PFSK-1 (cell line): ENCODE measurements at regions not wholly inside any gene's neighbourhood (a gene's known extent, or its start where the extent isn't known, plus 50 kb on each side); places are given as distances from the start of the nearest gene placed in this dataset.

Source experiments
- TAF1 ChIP-seq: IDR thresholded peaks from 2 replicates; pipeline ENCODE4 v1.6.1; 2012; ENCODE audit warnings: low read length, control low read depth, borderline replicate concordance; ENCODE audit not compliant: insufficient read depth
- TF ChIP-seq, protein P1 (sequence below), 2 experiments: IDR thresholded peaks; 2 replicates each; pipeline versions ENCODE4 v1.6.1 to v1.8.0; 2011 to 2012; ENCODE audit warnings: low read depth in 2 of 2, low read length in 2 of 2, control low read depth in 1 of 2, inconsistent platforms in 1 of 2, mild to moderate bottlenecking in 1 of 2, moderate library complexity in 1 of 2; ENCODE audit not compliant: insufficient read depth in 1 of 2

DNA sequence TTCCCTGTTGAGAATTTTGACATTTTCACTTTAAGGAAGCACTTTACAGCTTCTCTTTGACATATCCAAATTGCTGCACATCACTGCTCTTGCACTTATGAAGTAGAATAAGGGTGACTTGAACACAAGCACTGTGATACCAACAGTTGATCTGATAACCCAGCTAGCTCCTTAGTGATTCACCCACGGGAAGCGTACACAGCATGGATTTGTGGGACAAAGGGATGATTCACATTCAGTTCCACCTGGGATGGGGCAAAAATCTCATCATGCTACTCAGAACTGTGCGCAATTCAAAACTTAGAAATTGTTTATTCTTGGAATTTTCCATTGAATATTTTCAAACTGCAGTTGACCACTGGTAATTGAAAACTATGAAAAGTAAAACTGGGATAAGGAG is 1565.5 kb upstream of the CDH9 start:
- no peak for TF ChIP-seq TAF1
- TF ChIP-seq, protein P1, sequence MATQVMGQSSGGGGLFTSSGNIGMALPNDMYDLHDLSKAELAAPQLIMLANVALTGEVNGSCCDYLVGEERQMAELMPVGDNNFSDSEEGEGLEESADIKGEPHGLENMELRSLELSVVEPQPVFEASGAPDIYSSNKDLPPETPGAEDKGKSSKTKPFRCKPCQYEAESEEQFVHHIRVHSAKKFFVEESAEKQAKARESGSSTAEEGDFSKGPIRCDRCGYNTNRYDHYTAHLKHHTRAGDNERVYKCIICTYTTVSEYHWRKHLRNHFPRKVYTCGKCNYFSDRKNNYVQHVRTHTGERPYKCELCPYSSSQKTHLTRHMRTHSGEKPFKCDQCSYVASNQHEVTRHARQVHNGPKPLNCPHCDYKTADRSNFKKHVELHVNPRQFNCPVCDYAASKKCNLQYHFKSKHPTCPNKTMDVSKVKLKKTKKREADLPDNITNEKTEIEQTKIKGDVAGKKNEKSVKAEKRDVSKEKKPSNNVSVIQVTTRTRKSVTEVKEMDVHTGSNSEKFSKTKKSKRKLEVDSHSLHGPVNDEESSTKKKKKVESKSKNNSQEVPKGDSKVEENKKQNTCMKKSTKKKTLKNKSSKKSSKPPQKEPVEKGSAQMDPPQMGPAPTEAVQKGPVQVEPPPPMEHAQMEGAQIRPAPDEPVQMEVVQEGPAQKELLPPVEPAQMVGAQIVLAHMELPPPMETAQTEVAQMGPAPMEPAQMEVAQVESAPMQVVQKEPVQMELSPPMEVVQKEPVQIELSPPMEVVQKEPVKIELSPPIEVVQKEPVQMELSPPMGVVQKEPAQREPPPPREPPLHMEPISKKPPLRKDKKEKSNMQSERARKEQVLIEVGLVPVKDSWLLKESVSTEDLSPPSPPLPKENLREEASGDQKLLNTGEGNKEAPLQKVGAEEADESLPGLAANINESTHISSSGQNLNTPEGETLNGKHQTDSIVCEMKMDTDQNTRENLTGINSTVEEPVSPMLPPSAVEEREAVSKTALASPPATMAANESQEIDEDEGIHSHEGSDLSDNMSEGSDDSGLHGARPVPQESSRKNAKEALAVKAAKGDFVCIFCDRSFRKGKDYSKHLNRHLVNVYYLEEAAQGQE (IDR thresholded peaks at IDR 0.05; ENCODE audit: insufficient read depth in 1 of 2, low read depth in 2 of 2, low read length in 2 of 2): no peak
